GM23248 (cell line): ENCODE measurements at regions not wholly inside any gene's neighbourhood (a gene's known extent, or its start where the extent isn't known, plus 50 kb on each side); places are given as distances from the start of the nearest gene placed in this dataset.

Source experiments
- EZH2 ChIP-seq: fragments of 200-600 bp; sonication (generic); IDR thresholded peaks from 2 replicates; pipeline ENCODE4 v1.6.1; 2018; ENCODE audit warnings: antibody characterized with exemption, mild to moderate bottlenecking; ENCODE audit not compliant: insufficient read depth, poor library complexity, severe bottlenecking
- EZH2phosphoT487 ChIP-seq: fragments of 200-600 bp; sonication (generic); IDR thresholded peaks from 2 replicates; pipeline ENCODE4 v1.6.1; 2018; ENCODE audit warnings: antibody characterized with exemption, moderate library complexity, mild to moderate bottlenecking, low read depth; ENCODE audit not compliant: insufficient read depth

DNA sequence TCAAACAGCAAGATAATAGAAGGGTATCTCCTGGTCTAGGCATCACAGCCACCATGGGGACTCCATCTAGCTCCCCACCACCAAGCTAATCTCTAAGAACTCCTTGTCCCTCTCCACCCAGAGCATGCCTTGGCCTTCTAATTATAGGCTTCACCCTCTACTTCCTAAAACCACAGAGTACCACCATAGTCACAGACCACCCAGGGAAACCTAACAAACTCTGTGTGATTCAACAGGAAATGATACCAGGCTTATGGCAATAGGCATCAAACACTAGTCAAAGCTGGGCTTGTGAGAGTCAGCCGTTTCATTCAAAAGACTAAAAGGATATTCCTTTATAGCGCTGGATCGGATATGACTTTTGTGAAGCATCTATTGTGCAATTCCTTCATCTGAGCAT, 91.5 kb upstream of the NALF2 start:
- TF ChIP-seq EZH2phosphoT487 (no peak), EZH2 (no peak)
